GM12878 (cell line): ENCODE measurements at regions not wholly inside any gene's neighbourhood (a gene's known extent, or its start where the extent isn't known, plus 50 kb on each side); places are given as distances from the start of the nearest gene placed in this dataset.

Source experiments
- ATAC-seq: fragments of 200-7000 bp; cut with Tn5 transposase; 3 replicates; pipeline ENCODE4 v1.9.1; 2020; ENCODE audit warnings: mild to moderate bottlenecking, moderate library complexity
- BruUV-seq: library from RNA; stranded (reverse); fragments of 400-500 nt; replicated peaks from 2 replicates; lab custom pipeline; 2021; lab: Mats Ljungman, UMichigan
- CTCF ChIA-PET: fragments of 300-600 bp; sonication (Branson Sonifier 250); formaldehyde crosslinking; extraction: SDS; loops from one replicate; lab custom pipeline; 2021; ENCODE audit warnings: inconsistent platforms; lab: Yijun Ruan, JAX
- POLR2A ChIA-PET: fragments of 350-600 bp; formaldehyde crosslinking; extraction: SDS; loops from one replicate; lab custom pipeline; 2021; ENCODE audit warnings: inconsistent platforms; lab: Charles Lee
- RAD21 ChIA-PET: fragments of 300-600 bp; sonication (Branson Sonifier 250); formaldehyde crosslinking; loops from one replicate; lab custom pipeline; 2023; ENCODE audit warnings: antibody characterized with exemption; ENCODE audit not compliant: unreplicated experiment; lab: Charles Lee
- SMC1A ChIA-PET: fragments of 300-600 bp; sonication (Branson Sonifier 250); formaldehyde crosslinking; loops from one replicate; lab custom pipeline; 2023; ENCODE audit not compliant: unreplicated experiment, uncharacterized antibody; lab: Charles Lee
- DNase-seq: peaks from one replicate; pipeline ENCODE4 v3.0.0-alpha.2; 2011; ENCODE audit warnings: low read depth, low spot score
- FAIRE-seq: peaks from 3 replicates; lab custom pipeline; 2011; peaks lifted over from hg19 to GRCh38; lab: Jason Lieb, UNC
- H2AFZ ChIP-seq: 2 replicates; pipeline ENCODE4 v1.6.0; 2011; ENCODE audit warnings: low read depth, low read length, control low read depth; ENCODE audit not compliant: control insufficient read depth
- H3K27ac ChIP-seq: 2 replicates; pipeline ENCODE4 v1.5.1; 2011; ENCODE audit warnings: control low read depth; ENCODE audit not compliant: control insufficient read depth, insufficient read depth
- H3K27me3 ChIP-seq, 2 experiments: replicated peaks in 1 of 2; 2 replicates each; pipeline versions ENCODE4 v1.6.0 to v1.6.1; 2011; ENCODE audit warnings: low read length in 1 of 2; ENCODE audit not compliant: control insufficient read depth in 2 of 2, insufficient read depth in 2 of 2
- H3K36me3 ChIP-seq, 2 experiments: 2 replicates each; pipeline ENCODE4 v1.5.1; 2011; ENCODE audit warnings: low read length in 1 of 2; ENCODE audit not compliant: control insufficient read depth in 2 of 2, insufficient read depth in 2 of 2
- H3K4me1 ChIP-seq: 2 replicates; pipeline ENCODE4 v1.6.1; 2011; ENCODE audit warnings: mild to moderate bottlenecking, low read length, moderate library complexity, mixed read lengths; ENCODE audit not compliant: control insufficient read depth, insufficient read depth
- H3K4me2 ChIP-seq: 2 replicates; pipeline ENCODE4 v1.6.0; 2011; ENCODE audit warnings: control low read depth; ENCODE audit not compliant: control insufficient read depth, insufficient read depth
- H3K4me3 ChIP-seq: fragments of 200-600 bp; sonication (generic); 2 replicates; pipeline ENCODE4 v1.5.1; 2016
- H3K79me2 ChIP-seq: 2 replicates; pipeline ENCODE4 v1.6.0; 2011; ENCODE audit warnings: low read length; ENCODE audit not compliant: control insufficient read depth, insufficient read depth
- H3K9ac ChIP-seq: 2 replicates; pipeline ENCODE4 v1.8.0; 2011; ENCODE audit warnings: low read length, control low read depth, mixed read lengths; ENCODE audit not compliant: control insufficient read depth, insufficient read depth
- H3K9me3 ChIP-seq: replicated peaks from 3 replicates; pipeline ENCODE4 v1.5.1; 2011; ENCODE audit warnings: mild to moderate bottlenecking, low read length; ENCODE audit not compliant: control insufficient read depth, insufficient read depth
- H4K20me1 ChIP-seq: 2 replicates; pipeline ENCODE4 v1.6.0; 2011; ENCODE audit not compliant: control insufficient read depth, insufficient read depth
- E2F4 ChIP-seq: IDR thresholded peaks from 2 replicates; pipeline ENCODE4 v1.6.1; 2012; ENCODE audit warnings: low read depth, low read length, improper control_type of control experiment
- EP300 ChIP-seq, 2 experiments: fragments of 150-350 bp in 1 of 2; IDR thresholded peaks; 2 replicates each; pipeline ENCODE4 v1.6.1; 2011 to 2012; ENCODE audit warnings: low read depth in 2 of 2, low read length in 2 of 2, borderline replicate concordance in 1 of 2, improper control_type of control experiment in 1 of 2, inconsistent platforms in 1 of 2; ENCODE audit not compliant: control insufficient read depth in 1 of 2
- SMC3 ChIP-seq: IDR thresholded peaks from 2 replicates; pipeline ENCODE4 v1.6.1; 2011; ENCODE audit warnings: low read length, improper control_type of control experiment, borderline replicate concordance
- ZNF622 ChIP-seq: fragments of 450-650 bp; IDR thresholded peaks from 2 replicates; pipeline ENCODE4 v1.6.1; 2017; ENCODE audit warnings: mild to moderate bottlenecking, inconsistent platforms
- WGBS: methylation state at CpG from one replicate; pipeline ENCODE4 v1.1.6; 2016; ENCODE audit warnings: low lambda C conversion rate; ENCODE audit not compliant: insufficient replicate concordance, insufficient coverage; ENCODE audit errors: missing lambda C conversion rate; 5-methylcytosine and 5-hydroxymethylcytosine counted together
- in situ Hi-C: fragments of 300-500 bp; cut with MboI; formaldehyde crosslinking; loops from 9 replicates; pipeline ENCODE4 v1.14.3; 2018; ENCODE audit warnings: mixed read lengths
- intact Hi-C: fragments of 100-400 bp; cut with micrococcal nuclease; formaldehyde crosslinking; loops from one replicate; pipeline ENCODE4 v1.14.2; 2022; ENCODE audit not compliant: unreplicated experiment
- TF ChIP-seq, protein P1 (sequence below): IDR thresholded peaks from 2 replicates; pipeline ENCODE4 v1.6.1; 2012; ENCODE audit warnings: low read depth, low read length, improper control_type of control experiment
- TF ChIP-seq, protein P2 (sequence below): fragments of 450-650 bp; formaldehyde crosslinking; IDR thresholded peaks from 2 replicates; pipeline ENCODE4 v1.4.0; 2022; ENCODE audit warnings: mild to moderate bottlenecking, moderate library complexity
- TF ChIP-seq, protein P3 (sequence below): IDR thresholded peaks from 2 replicates; pipeline ENCODE4 v1.6.1; 2012; ENCODE audit warnings: low read depth, low read length, improper control_type of control experiment
- TF ChIP-seq, protein P4 (sequence below): IDR thresholded peaks from 2 replicates; pipeline ENCODE4 v1.6.1; 2011; ENCODE audit warnings: mild to moderate bottlenecking, low read depth, low read length, moderate library complexity; ENCODE audit not compliant: insufficient replicate concordance
- TF ChIP-seq, protein P5 (sequence below): fragments of 450-650 bp; IDR thresholded peaks from 2 replicates; pipeline ENCODE4 v1.6.1; 2016; ENCODE audit warnings: mild to moderate bottlenecking

DNA sequence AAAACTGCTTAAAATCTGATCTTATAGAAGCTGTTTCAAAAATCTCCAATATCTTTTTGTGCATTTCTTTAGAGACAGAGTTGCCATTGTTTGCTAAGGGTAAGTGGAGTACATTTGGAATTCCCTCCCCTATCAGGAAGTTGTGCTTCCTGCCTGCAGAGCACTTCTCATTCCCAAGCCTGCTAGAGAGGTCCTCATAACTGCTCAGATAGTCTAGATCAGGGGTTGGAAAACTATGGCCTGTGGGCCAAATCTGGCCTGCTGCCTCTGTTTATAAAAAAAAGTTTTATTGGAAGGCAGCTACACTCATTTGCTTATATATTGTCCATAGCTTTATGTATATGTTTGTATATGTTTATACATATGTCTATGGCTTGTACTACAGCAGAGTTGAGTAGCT lies 333.7 kb upstream of the PROK2 start (continued):
- TF ChIP-seq, protein P1, sequence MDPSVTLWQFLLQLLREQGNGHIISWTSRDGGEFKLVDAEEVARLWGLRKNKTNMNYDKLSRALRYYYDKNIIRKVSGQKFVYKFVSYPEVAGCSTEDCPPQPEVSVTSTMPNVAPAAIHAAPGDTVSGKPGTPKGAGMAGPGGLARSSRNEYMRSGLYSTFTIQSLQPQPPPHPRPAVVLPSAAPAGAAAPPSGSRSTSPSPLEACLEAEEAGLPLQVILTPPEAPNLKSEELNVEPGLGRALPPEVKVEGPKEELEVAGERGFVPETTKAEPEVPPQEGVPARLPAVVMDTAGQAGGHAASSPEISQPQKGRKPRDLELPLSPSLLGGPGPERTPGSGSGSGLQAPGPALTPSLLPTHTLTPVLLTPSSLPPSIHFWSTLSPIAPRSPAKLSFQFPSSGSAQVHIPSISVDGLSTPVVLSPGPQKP: no peak
- TF ChIP-seq EP300 (IDR thresholded peaks at IDR 0.05; ENCODE audit: borderline replicate concordance in 1 of 2, control insufficient read depth in 1 of 2, low read depth in 2 of 2, low read length in 2 of 2): no peak

DNA sequence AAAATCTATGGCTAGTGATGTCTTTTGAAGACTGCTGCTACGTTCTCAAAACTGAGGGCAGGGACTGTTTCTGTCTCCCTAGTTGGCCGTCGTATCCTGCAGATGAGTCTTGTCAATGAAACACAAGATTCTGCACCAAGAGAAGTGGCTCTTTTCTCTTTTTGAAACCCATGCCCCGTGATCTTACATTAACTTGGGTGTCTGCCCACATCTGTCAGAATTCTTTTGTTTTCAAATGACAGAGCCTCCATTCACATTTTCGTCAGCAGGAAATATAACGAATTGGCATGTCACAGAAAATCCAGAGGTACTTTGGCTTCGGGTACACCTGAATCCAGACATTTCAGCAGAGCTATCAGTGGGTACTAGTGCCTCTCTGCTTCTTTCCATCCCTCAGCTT lies 331.3 kb upstream of the PROK2 start:
- DNase-seq (no peak), ATAC-seq (no peak), FAIRE-seq (no peak)
- 76% methylated on average over 7 of the region's 7 CpGs for WGBS
- H2AFZ ChIP-seq: no peak overlapping the region
- no peaks in the 10 kb centered on the region for H3K9me3 ChIP-seq
- no peaks in the 10 kb centered on the region for H3K36me3 ChIP-seq
- intact Hi-C loops: no loop called here
- H3K4me3 ChIP-seq: no peak overlapping the region
- no peak overlapping the region for H3K27ac ChIP-seq
- ChIA-PET POLR2A (interaction anchor here (1.5 kb wide), 1 partner anchor 8 kb away, joined by 3 read pairs; no protein-coding TSS in a partner anchor), CTCF (interaction anchor here (0.7 to 1.5 kb wide), 4 partner anchors 13 to 241 kb away, joined by 3 to 4 read pairs (median 3); no protein-coding TSS in a partner anchor), SMC1A (interaction anchor here (0.6 to 4.6 kb wide), 3 partner anchors 10 to 367 kb away, joined by 3 to 21 read pairs (median 3); no protein-coding TSS in a partner anchor), RAD21 (interaction anchor here (1.2 kb wide), 1 partner anchor 13 kb away, joined by 4 read pairs; no protein-coding TSS in a partner anchor)
- H3K9ac ChIP-seq: no peak overlapping the region
- H3K27me3 ChIP-seq: no peaks in the 10 kb centered on the region
- no peaks in the 10 kb centered on the region for H4K20me1 ChIP-seq
- peaks cover 7% of the 10 kb centered on the region for H3K4me1 ChIP-seq
- H3K4me2 ChIP-seq: no peak overlapping the region
- in situ Hi-C loops: no loop called here
- BruUV-seq: no TSS peak
- no peaks in the 10 kb centered on the region for H3K79me2 ChIP-seq
- TF ChIP-seq SMC3: no peak
- TF ChIP-seq ZNF622: no peak
- TF ChIP-seq, protein P2, sequence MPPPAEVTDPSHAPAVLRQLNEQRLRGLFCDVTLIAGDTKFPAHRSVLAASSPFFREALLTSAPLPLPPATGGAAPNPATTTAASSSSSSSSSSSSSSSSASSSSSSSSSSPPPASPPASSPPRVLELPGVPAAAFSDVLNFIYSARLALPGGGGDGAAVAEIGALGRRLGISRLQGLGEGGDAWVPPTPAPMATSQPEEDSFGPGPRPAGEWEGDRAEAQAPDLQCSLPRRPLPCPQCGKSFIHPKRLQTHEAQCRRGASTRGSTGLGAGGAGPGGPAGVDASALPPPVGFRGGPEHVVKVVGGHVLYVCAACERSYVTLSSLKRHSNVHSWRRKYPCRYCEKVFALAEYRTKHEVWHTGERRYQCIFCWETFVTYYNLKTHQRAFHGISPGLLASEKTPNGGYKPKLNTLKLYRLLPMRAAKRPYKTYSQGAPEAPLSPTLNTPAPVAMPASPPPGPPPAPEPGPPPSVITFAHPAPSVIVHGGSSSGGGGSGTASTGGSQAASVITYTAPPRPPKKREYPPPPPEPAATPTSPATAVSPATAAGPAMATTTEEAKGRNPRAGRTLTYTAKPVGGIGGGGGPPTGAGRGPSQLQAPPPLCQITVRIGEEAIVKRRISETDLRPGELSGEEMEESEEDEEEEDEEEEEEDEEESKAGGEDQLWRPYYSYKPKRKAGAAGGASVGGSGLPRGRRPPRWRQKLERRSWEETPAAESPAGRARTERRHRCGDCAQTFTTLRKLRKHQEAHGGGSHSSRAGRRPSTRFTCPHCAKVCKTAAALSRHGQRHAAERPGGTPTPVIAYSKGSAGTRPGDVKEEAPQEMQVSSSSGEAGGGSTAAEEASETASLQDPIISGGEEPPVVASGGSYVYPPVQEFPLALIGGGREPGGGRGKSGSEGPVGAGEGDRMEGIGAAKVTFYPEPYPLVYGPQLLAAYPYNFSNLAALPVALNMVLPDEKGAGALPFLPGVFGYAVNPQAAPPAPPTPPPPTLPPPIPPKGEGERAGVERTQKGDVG (CRISPR knock-in tag): no peak
- TF ChIP-seq, protein P3, sequence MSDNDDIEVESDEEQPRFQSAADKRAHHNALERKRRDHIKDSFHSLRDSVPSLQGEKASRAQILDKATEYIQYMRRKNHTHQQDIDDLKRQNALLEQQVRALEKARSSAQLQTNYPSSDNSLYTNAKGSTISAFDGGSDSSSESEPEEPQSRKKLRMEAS: no peak
- TF ChIP-seq, protein P4, sequence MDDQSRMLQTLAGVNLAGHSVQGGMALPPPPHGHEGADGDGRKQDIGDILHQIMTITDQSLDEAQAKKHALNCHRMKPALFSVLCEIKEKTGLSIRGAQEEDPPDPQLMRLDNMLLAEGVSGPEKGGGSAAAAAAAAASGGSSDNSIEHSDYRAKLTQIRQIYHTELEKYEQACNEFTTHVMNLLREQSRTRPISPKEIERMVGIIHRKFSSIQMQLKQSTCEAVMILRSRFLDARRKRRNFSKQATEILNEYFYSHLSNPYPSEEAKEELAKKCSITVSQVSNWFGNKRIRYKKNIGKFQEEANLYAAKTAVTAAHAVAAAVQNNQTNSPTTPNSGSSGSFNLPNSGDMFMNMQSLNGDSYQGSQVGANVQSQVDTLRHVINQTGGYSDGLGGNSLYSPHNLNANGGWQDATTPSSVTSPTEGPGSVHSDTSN: no peak
- no peak for TF ChIP-seq E2F4
- TF ChIP-seq, protein P5, sequence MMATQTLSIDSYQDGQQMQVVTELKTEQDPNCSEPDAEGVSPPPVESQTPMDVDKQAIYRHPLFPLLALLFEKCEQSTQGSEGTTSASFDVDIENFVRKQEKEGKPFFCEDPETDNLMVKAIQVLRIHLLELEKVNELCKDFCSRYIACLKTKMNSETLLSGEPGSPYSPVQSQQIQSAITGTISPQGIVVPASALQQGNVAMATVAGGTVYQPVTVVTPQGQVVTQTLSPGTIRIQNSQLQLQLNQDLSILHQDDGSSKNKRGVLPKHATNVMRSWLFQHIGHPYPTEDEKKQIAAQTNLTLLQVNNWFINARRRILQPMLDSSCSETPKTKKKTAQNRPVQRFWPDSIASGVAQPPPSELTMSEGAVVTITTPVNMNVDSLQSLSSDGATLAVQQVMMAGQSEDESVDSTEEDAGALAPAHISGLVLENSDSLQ: no peak
